H1 (cell line): ENCODE measurements at regions not wholly inside any gene's neighbourhood (a gene's known extent, or its start where the extent isn't known, plus 50 kb on each side); places are given as distances from the start of the nearest gene placed in this dataset.

Experiments used
- CTCF ChIA-PET: fragments of 300-600 bp; sonication (Branson Sonifier 250); formaldehyde crosslinking; loops from one replicate; lab custom pipeline; 2021; ENCODE audit not compliant: partially characterized antibody; lab: Charles Lee
- POLR2A ChIA-PET: fragments of 300-600 bp; sonication (Branson Sonifier 250); formaldehyde crosslinking; loops from one replicate; lab custom pipeline; 2021; ENCODE audit warnings: inconsistent platforms; ENCODE audit not compliant: partially characterized antibody; lab: Charles Lee
- DNase-seq, 2 experiments: peaks; one replicate each; pipeline versions ENCODE4 v3.0.0 to v3.0.0-alpha.2; 2010 to 2022; ENCODE audit warnings: low spot score in 2 of 2, low read depth in 1 of 2, mixed read lengths in 1 of 2
- FAIRE-seq: peaks from 2 replicates; lab custom pipeline; 2011; peaks lifted over from hg19 to GRCh38; lab: Jason Lieb, UNC
- H2AFZ ChIP-seq: 2 replicates; pipeline ENCODE4 v1.8.1; 2012; ENCODE audit warnings: low read length, inconsistent platforms
- H2AK5ac ChIP-seq: 2 replicates; pipeline ENCODE4 v1.6.1; 2013; ENCODE audit warnings: low read depth, low read length
- H2BK120ac ChIP-seq: replicated peaks from 2 replicates; pipeline ENCODE3; 2013; ENCODE audit warnings: low read depth, low read length, inconsistent platforms
- H2BK12ac ChIP-seq: 2 replicates; pipeline ENCODE4 v1.6.1; 2013; ENCODE audit warnings: low read depth, low read length
- H2BK15ac ChIP-seq: 2 replicates; pipeline ENCODE4 v1.6.1; 2013; ENCODE audit warnings: low read length
- H2BK20ac ChIP-seq: 2 replicates; pipeline ENCODE4 v1.6.1; 2013; ENCODE audit warnings: low read length
- H2BK5ac ChIP-seq: 2 replicates; pipeline ENCODE4 v1.6.1; 2013; ENCODE audit warnings: low read depth, low read length
- H3K14ac ChIP-seq: 2 replicates; pipeline ENCODE4 v1.6.1; 2013; ENCODE audit warnings: inconsistent platforms; ENCODE audit not compliant: insufficient read length
- H3K18ac ChIP-seq: 2 replicates; pipeline ENCODE4 v1.6.1; 2013; ENCODE audit warnings: low read length; ENCODE audit errors: extremely low read depth
- H3K23ac ChIP-seq: 2 replicates; pipeline ENCODE4 v1.6.1; 2013; ENCODE audit warnings: inconsistent platforms; ENCODE audit not compliant: insufficient read length
- H3K23me2 ChIP-seq: 2 replicates; pipeline ENCODE4 v1.6.1; 2013; ENCODE audit warnings: low read depth, low read length
- H3K27ac ChIP-seq: 2 replicates; pipeline ENCODE4 v1.6.1; 2011; ENCODE audit warnings: low read depth, low read length, inconsistent platforms
- H3K27me3 ChIP-seq, 4 experiments: replicated peaks in 1 of 4; 1 replicate in 1 of 4; 2 replicates in 3 of 4; pipeline versions ENCODE4 v1.6.1 to v1.8.1; 2011 to 2013; ENCODE audit warnings: low read length in 3 of 4, mild to moderate bottlenecking in 3 of 4, inconsistent platforms in 2 of 4, mixed read lengths in 2 of 4, moderate library complexity in 1 of 4; ENCODE audit not compliant: control insufficient read depth in 3 of 4, insufficient read depth in 3 of 4; ENCODE audit errors: extremely low read depth in 1 of 4
- H3K36me3 ChIP-seq, 4 experiments: 2 replicates each; pipeline versions ENCODE4 v1.6.1 to v1.8.1; 2011 to 2013; ENCODE audit warnings: mild to moderate bottlenecking in 4 of 4, low read length in 3 of 4, moderate library complexity in 2 of 4, control low read depth in 1 of 4, inconsistent platforms in 1 of 4; ENCODE audit not compliant: insufficient read depth in 4 of 4, control insufficient read depth in 2 of 4
- H3K4ac ChIP-seq: replicated peaks from 2 replicates; pipeline ENCODE3; 2013; ENCODE audit warnings: low read length, low read depth, mixed read lengths, inconsistent platforms; ENCODE audit not compliant: insufficient read length
- H3K4me1 ChIP-seq, 4 experiments: replicated peaks in 1 of 4; 1 replicate in 1 of 4; 2 replicates in 3 of 4; pipeline versions ENCODE4 v1.6.1 to v1.8.1; 2011 to 2013; ENCODE audit warnings: low read length in 3 of 4, inconsistent platforms in 2 of 4, mixed read lengths in 1 of 4; ENCODE audit not compliant: insufficient read depth in 4 of 4, control insufficient read depth in 3 of 4
- H3K4me2 ChIP-seq, 2 experiments: 2 replicates each; pipeline versions ENCODE4 v1.6.1 to v1.8.1; 2011 to 2013; ENCODE audit warnings: low read depth in 2 of 2, low read length in 2 of 2, control low read depth in 1 of 2, inconsistent platforms in 1 of 2, mild to moderate bottlenecking in 1 of 2; ENCODE audit not compliant: insufficient read depth in 1 of 2
- H3K4me3 ChIP-seq, 4 experiments: fragments of 200-600, 300-600 bp in 1 of 4; sonication (generic), shearing (Covaris generic), sonication (Bioruptor Twin) in 1 of 4; 2 replicates each; pipeline versions ENCODE4 v1.5.1 to v1.8.1; 2011 to 2016; ENCODE audit warnings: low read length in 4 of 4, low read depth in 3 of 4, control low read depth in 2 of 4, inconsistent platforms in 2 of 4, mild to moderate bottlenecking in 2 of 4, mixed read lengths in 1 of 4, moderate library complexity in 1 of 4; ENCODE audit not compliant: insufficient read depth in 2 of 4; ENCODE audit errors: extremely low read depth in 1 of 4
- H3K56ac ChIP-seq: replicated peaks from 2 replicates; pipeline ENCODE3; 2013; ENCODE audit warnings: low read depth, mild to moderate bottlenecking, mixed read lengths, low read length, inconsistent platforms; ENCODE audit not compliant: insufficient read length
- H3K79me1 ChIP-seq: 2 replicates; pipeline ENCODE4 v1.6.1; 2013; ENCODE audit warnings: low read depth, low read length, control low read depth
- H3K79me2 ChIP-seq, 2 experiments: 2 replicates each; pipeline versions ENCODE4 v1.6.1 to v1.8.1; 2012 to 2013; ENCODE audit warnings: low read length in 2 of 2, mild to moderate bottlenecking in 2 of 2, inconsistent platforms in 1 of 2; ENCODE audit not compliant: insufficient read depth in 2 of 2, control insufficient read depth in 1 of 2
- H3K9ac ChIP-seq, 4 experiments: replicated peaks in 1 of 4; 1 replicate in 1 of 4; 2 replicates in 3 of 4; pipeline versions ENCODE4 v1.6.1 to v1.8.1; 2011 to 2013; ENCODE audit warnings: low read depth in 3 of 4, low read length in 3 of 4, control low read depth in 2 of 4, mild to moderate bottlenecking in 2 of 4, moderate library complexity in 2 of 4, inconsistent platforms in 1 of 4; ENCODE audit errors: extremely low read depth in 1 of 4
- H3K9me3 ChIP-seq, 2 experiments: 2 replicates each; pipeline versions ENCODE4 v1.6.1 to v1.8.1; 2012 to 2013; ENCODE audit warnings: mild to moderate bottlenecking in 2 of 2, moderate library complexity in 2 of 2, control low read depth in 1 of 2, inconsistent platforms in 1 of 2, low read depth in 1 of 2, low read length in 1 of 2, mixed read lengths in 1 of 2; ENCODE audit not compliant: insufficient read depth in 2 of 2
- H4K20me1 ChIP-seq, 2 experiments: replicated peaks in 1 of 2; 2 replicates each; pipeline versions ENCODE3 to v1.8.1; 2011 to 2013; ENCODE audit warnings: inconsistent platforms in 2 of 2, low read length in 2 of 2, mild to moderate bottlenecking in 1 of 2; ENCODE audit not compliant: insufficient read depth in 2 of 2, control insufficient read depth in 1 of 2
- H4K5ac ChIP-seq: 2 replicates; pipeline ENCODE4 v1.6.1; 2013; ENCODE audit warnings: low read length, low read depth, mixed read lengths, inconsistent platforms; ENCODE audit not compliant: insufficient read length
- H4K8ac ChIP-seq: 2 replicates; pipeline ENCODE4 v1.8.0; 2013; ENCODE audit warnings: mild to moderate bottlenecking, moderate library complexity, low read length, inconsistent platforms; ENCODE audit not compliant: insufficient read depth; ENCODE audit errors: extremely low read depth
- H4K91ac ChIP-seq: replicated peaks from 2 replicates; pipeline ENCODE3; 2013; ENCODE audit warnings: low read length, mixed read lengths, inconsistent platforms; ENCODE audit not compliant: insufficient read length
- BCL11A ChIP-seq, 2 experiments: IDR thresholded peaks; one replicate each; pipeline ENCODE4 v1.6.1; 2011; ENCODE audit warnings: low read depth in 2 of 2, low read length in 2 of 2, mild to moderate bottlenecking in 2 of 2
- CEBPB ChIP-seq: IDR thresholded peaks from 2 replicates; pipeline ENCODE4 v1.6.1; 2012; ENCODE audit warnings: low read depth, low read length
- CHD1 ChIP-seq: IDR thresholded peaks from 2 replicates; pipeline ENCODE4 v1.6.1; 2012; ENCODE audit warnings: low read depth, low read length, improper control_type of control experiment
- CHD2 ChIP-seq: IDR thresholded peaks from 2 replicates; pipeline ENCODE4 v1.6.1; 2012; ENCODE audit warnings: low read length, improper control_type of control experiment
- EGR1 ChIP-seq: IDR thresholded peaks from 2 replicates; pipeline ENCODE4 v1.6.1; 2011; ENCODE audit warnings: low read depth, low read length, borderline replicate concordance
- HDAC2 ChIP-seq, 2 experiments: fragments of 300-600 bp in 1 of 2; sonication (generic) in 1 of 2; IDR thresholded peaks; 2 replicates each; pipeline ENCODE4 v1.6.1; 2011 to 2012; ENCODE audit warnings: low read depth in 2 of 2, low read length in 2 of 2, mild to moderate bottlenecking in 2 of 2, moderate library complexity in 2 of 2, borderline replicate concordance in 1 of 2, inconsistent platforms in 1 of 2
- JUN ChIP-seq: IDR thresholded peaks from 2 replicates; pipeline ENCODE4 v1.6.1; 2011; ENCODE audit warnings: low read depth, mild to moderate bottlenecking, improper control_type of control experiment, low read length
- JUND ChIP-seq: IDR thresholded peaks from 2 replicates; pipeline ENCODE4 v1.6.1; 2011; ENCODE audit warnings: mild to moderate bottlenecking, improper control_type of control experiment, low read length
- PHF8 ChIP-seq: fragments of 200-600 bp; sonication (generic); conservative IDR thresholded peaks from 2 replicates; pipeline ENCODE4 v1.7.1; 2012; ENCODE audit warnings: low read depth, mild to moderate bottlenecking, inconsistent platforms, low read length, moderate library complexity
- RBBP5 ChIP-seq: IDR thresholded peaks from 2 replicates; pipeline ENCODE4 v1.7.1; 2012; ENCODE audit warnings: low read depth, mild to moderate bottlenecking, inconsistent platforms, low read length, moderate library complexity, borderline replicate concordance
- RXRA ChIP-seq: IDR thresholded peaks from 2 replicates; pipeline ENCODE4 v1.6.1; 2011; ENCODE audit warnings: low read depth, mild to moderate bottlenecking, low read length, moderate library complexity; ENCODE audit not compliant: insufficient read depth
- SP4 ChIP-seq: IDR thresholded peaks from 2 replicates; pipeline ENCODE4 v1.6.1; 2012; ENCODE audit warnings: low read length, inconsistent platforms
- SRF ChIP-seq: IDR thresholded peaks from 2 replicates; pipeline ENCODE4 v1.6.1; 2011; ENCODE audit warnings: mild to moderate bottlenecking, low read depth, low read length, moderate library complexity
- SUZ12 ChIP-seq: fragments of 200-600 bp; sonication (generic); IDR thresholded peaks from 2 replicates; pipeline ENCODE4 v1.6.1; 2012; ENCODE audit warnings: mild to moderate bottlenecking, inconsistent platforms, low read length, moderate library complexity, mixed read lengths
- ZNF274 ChIP-seq: IDR thresholded peaks from 2 replicates; pipeline ENCODE4 v1.7.0; 2012; ENCODE audit warnings: low read length, borderline replicate concordance; ENCODE audit errors: extremely low read depth
- WGBS, 2 experiments: shearing (Covaris generic) in 1 of 2; methylation state at CpG; one replicate each; pipeline versions ENCODE4 v1.1.6 to v1.1.7; 2013 to 2015; ENCODE audit warnings: low lambda C conversion rate in 2 of 2, mixed read lengths in 2 of 2, inconsistent platforms in 1 of 2, low coverage in 1 of 2, missing lambda C conversion rate in 1 of 2; ENCODE audit not compliant: insufficient replicate concordance in 2 of 2, insufficient coverage in 1 of 2, insufficient read length in 1 of 2; ENCODE audit errors: extremely low coverage in 1 of 2, missing lambda C conversion rate in 1 of 2; 5-methylcytosine and 5-hydroxymethylcytosine counted together

GRCh38 chr6:37095997-37096396 is 74.0 kb upstream of the PIM1 start:
- Histone ChIP-seq H3K4ac (no peak overlapping the region), H3K27ac (no peak overlapping the region), H2AK5ac (no peak overlapping the region), H3K79me1 (no peaks in the 10 kb centered on the region), H4K5ac (no peak overlapping the region), H4K8ac (no peak overlapping the region), H2BK120ac (no peak overlapping the region), H3K9me3 (no peaks in the 10 kb centered on the region), H4K91ac (no peak overlapping the region), H3K4me1 (peaks cover 0 to 6% (median under 1%) of the 10 kb centered on the region in 4 experiments; a peak in 5 of 7 replicates), H3K14ac (no peak overlapping the region), H3K27me3 (no peaks in the 10 kb centered on the region), H3K4me2 (no peak overlapping the region), H3K9ac (no peak overlapping the region), H3K56ac (no peak overlapping the region), H2BK15ac (0 out of 2 replicates have a peak overlapping the region, but pooled peaks have one; percentile 46), H3K36me3 (no peaks in the 10 kb centered on the region), H2BK20ac (no peak overlapping the region), H2BK12ac (no peak overlapping the region), H3K18ac (no peak overlapping the region), H2BK5ac (no peak overlapping the region), H2AFZ (no peak overlapping the region), H4K20me1 (no peaks in the 10 kb centered on the region), H3K23me2 (no peaks in the 10 kb centered on the region), H3K79me2 (no peaks in the 10 kb centered on the region), H3K4me3 (no peak overlapping the region), H3K23ac (no peak overlapping the region)
- 100% methylated on average over 1 of the region's 1 CpG; no CpG with 5 or more reads in 1 of the 2 experiments for WGBS, 2 experiments
- no peak for FAIRE-seq
- DNase-seq = no peak
- ChIA-PET CTCF (interaction anchor here (0.7 to 2.4 kb wide), 9 partner anchors 10 to 76 kb away, joined by 3 to 9 read pairs (median 3); no protein-coding TSS in a partner anchor), POLR2A (interaction anchor here (0.7 to 6.4 kb wide), 12 partner anchors 9 to 74 kb away, joined by 3 to 56 read pairs (median 4); partner anchors contain the start of gene PIM1)
- TF ChIP-seq CHD2 (no peak), JUN (no peak), BCL11A (IDR thresholded peaks at IDR 0.05; ENCODE audit: low read depth in 2 of 2, low read length in 2 of 2) (no peak), SUZ12 (no peak), RBBP5 (no peak), SRF (no peak), ZNF274 (no peak), JUND (no peak), PHF8 (no peak), CEBPB (no peak), RXRA (no peak), EGR1 (no peak), SP4 (no peak), CHD1 (no peak), HDAC2 (IDR thresholded peaks at IDR 0.05; ENCODE audit: borderline replicate concordance in 1 of 2, low read depth in 2 of 2, low read length in 2 of 2) (no peak)
